ENCODE measurements at regions not wholly inside any gene's neighbourhood (a gene's known extent, or its start where the extent isn't known, plus 50 kb on each side); places are given as distances from the start of the nearest gene placed in this dataset.

- DNase-seq: no peak
- in situ Hi-C loops (cut with MboI; ENCODE audit: low pct_unique_long_range_greater_than_20kb, low sequenced_read_pairs): no loop called here
Measured at GRCh38 chr11:98944461-98944860, 76.3 kb upstream of the CNTN5 start.

DNA sequence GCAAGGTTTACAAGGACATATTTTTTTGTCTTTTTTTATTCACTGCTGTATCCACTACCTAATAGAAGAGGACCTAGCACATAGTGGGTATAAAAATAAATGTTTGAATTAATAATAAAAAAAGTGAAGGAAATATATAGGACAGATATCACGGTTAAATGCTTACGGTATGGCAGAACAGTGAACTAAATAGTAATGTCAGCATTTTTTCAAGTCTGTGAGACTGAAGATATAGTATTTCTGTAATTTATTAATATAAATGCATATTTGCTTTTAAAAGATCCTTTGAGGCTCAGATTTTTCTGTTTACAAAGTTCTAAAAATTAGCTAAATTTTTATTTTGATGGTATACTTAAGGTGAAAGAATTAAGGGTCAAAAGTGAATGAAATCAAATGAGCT is 68.6 kb upstream of the CNTN5 start:
- no peak for DNase-seq
- in situ Hi-C loops (cut with MboI; ENCODE audit: low pct_unique_long_range_greater_than_20kb, low sequenced_read_pairs): no loop called here

DNA sequence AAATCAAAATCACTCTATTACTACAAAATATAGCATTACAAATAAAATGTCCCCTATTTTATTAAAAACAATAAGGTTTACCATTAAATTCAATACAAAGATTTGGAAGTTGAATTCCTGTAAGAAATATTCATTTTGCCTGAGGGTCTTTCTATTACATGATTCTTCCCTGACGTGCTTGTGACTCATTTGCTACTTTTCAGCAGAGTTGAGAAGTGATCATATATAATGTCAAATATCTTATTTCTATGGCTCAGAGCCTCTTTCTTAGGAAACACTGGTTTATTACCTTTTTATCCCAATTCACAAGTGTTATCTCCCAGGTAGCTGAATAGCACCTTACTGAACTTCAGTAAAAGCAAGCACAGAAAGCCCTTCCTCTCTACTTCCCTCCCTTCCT is 65.2 kb upstream of the CNTN5 start:
- no peak for DNase-seq
- in situ Hi-C loops (cut with MboI; ENCODE audit: low pct_unique_long_range_greater_than_20kb, low sequenced_read_pairs): no loop called here

DNA sequence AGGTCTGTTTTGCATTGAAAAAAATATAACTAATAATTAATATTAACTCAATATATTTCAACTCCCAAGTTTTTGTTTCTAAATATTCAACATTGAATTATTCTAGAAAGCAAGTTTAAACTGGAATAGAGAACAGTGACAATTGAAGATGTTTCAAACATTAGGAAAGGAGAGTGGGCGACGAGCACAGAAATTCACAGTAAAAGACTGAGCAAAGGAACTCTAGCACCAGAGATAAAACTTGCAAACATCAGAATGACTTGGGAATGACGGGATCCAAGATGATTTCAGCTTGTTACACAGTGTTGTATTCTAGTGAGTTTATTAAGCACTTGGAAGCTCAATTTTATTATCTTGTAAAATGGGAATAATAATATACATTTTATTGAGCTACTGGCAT is 56.6 kb upstream of the CNTN5 start:
- in situ Hi-C loops (cut with MboI; ENCODE audit: low pct_unique_long_range_greater_than_20kb, low sequenced_read_pairs): no loop called here
- no peak for DNase-seq

- no peak for DNase-seq
- in situ Hi-C loops (cut with MboI; ENCODE audit: low pct_unique_long_range_greater_than_20kb, low sequenced_read_pairs): no loop called here
Measured at GRCh38 chr11:98965358-98965757, 55.4 kb upstream of the CNTN5 start.

- no peak for DNase-seq
- in situ Hi-C loops (cut with MboI; ENCODE audit: low pct_unique_long_range_greater_than_20kb, low sequenced_read_pairs): no loop called here
Measured at GRCh38 chr11:98965775-98966174, 55.0 kb upstream of the CNTN5 start.

DNA sequence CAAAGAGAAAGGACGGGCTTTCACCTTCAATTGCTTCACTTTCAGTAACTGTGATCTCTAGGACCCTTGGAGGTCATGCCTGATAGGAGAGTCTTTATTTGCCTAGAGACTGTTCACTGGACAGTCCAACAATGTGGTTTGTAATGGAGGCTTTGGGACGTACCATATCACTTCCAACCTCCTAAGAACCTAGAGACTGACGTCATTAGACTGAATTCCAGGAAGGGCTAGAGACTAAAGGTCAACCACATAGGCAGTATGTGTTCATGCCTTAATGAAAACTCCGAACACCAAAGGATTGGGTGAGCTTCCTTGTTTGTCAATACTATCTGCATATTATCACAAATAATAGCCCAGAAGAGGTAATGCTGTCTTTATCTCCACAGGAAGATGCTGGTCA is 53.7 kb upstream of the CNTN5 start:
- in situ Hi-C loops (cut with MboI; ENCODE audit: low pct_unique_long_range_greater_than_20kb, low sequenced_read_pairs): no loop called here
- no peak for DNase-seq

Measured in KBM-7 (cell line).